CD1c-positive myeloid dendritic cell (primary cell): ENCODE measurements at regions not wholly inside any gene's neighbourhood (a gene's known extent, or its start where the extent isn't known, plus 50 kb on each side); places are given as distances from the start of the nearest gene placed in this dataset.
"Not testable (repeated sequence)": the region's sequence is repeated elsewhere in the genome, so short reads cannot be mapped to it uniquely, and the experiment has no call there.

Experiments used
- DNase-seq: peaks from one replicate; pipeline ENCODE4 v3.0.0-alpha.2; 2016; ENCODE audit errors: extremely low spot score

DNA sequence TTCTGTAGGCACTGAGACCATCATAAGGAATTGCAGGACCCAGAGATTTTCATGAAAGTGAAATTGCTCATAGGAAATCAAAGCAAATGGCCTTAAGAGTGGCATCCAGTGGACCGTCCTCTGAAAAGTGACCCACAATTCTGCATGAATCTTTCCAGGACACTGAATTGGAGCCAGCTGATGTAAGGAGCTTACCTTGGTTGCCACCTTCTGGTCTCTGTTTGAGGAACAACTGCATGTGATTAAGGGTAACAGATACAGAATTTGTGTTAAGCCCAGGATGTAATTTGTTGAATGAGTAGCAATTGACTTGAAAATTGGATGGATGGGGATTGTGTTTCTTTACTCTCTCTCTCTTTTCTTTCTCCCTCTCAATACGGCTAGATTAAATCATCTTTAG is 49.9 kb upstream of the GAS1 start:
- no peak for DNase-seq

GRCh38 chr9:86997951-86998350 is 50.6 kb upstream of the GAS1 start:
- DNase-seq, result no peak

- DNase-seq, result no peak
These were observed 55.2 kb upstream of the GAS1 start for GRCh38 chr9:87002517-87002916.

DNA sequence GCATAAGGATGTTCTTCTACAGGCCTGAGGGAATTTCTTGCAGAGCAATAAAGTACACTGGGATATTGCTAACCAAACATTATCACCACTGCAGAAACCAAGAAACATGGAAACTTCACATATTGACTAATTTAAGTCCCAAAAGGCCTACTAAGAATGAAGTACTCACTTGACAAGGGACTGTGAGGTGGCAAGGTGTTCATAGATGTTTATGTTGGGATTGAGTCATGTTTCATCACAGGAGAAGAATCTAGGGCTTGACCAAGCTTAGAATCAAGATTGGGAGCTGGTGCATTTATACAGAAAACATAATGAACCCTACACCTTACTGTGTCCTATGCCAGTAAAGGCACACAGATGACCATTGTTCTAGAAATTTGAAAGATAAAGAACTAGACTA is 56.7 kb upstream of the GAS1 start:
- DNase-seq, result no peak

- DNase-seq, result no peak
These were observed 59.6 kb upstream of the GAS1 start for GRCh38 chr9:87006956-87007355.

GRCh38 chr9:87007711-87008366 is 60.5 kb upstream of the GAS1 start:
- no peak for DNase-seq

GRCh38 chr9:87008667-87009066 is 61.4 kb upstream of the GAS1 start:
- no peak for DNase-seq

- DNase-seq, result no peak
These were observed 63.3 kb upstream of the GAS1 start for GRCh38 chr9:87010626-87011025.

- DNase-seq, result no peak
These were observed 64.2 kb upstream of the GAS1 start for GRCh38 chr9:87011551-87011950.

GRCh38 chr9:87013490-87013889 is 66.2 kb upstream of the GAS1 start:
- no peak for DNase-seq

DNA sequence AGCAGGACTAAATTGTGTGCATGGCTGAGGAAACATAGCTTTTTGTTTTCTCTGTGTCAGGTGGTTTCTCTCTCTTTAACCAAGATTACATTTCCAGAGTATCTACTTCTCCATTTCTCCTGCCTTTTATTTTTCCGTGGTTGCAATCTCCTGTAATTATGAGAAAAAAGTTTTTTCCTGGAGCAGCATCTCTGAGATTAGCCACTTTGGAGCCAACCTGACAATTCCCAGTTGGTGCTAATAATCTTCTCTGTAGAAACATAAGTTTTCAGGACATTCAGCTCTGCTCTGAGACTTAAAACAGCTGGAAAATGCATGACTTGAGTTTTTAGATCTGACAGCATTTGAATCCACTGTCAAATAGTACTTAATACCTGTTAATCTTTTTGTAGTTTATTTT is 67.1 kb upstream of the GAS1 start:
- no peak for DNase-seq

GRCh38 chr9:87016681-87017080 is 69.4 kb upstream of the GAS1 start:
- DNase-seq, result no peak

GRCh38 chr9:87020169-87020950 is 73.1 kb upstream of the GAS1 start:
- no peak for DNase-seq

- no peak for DNase-seq
These were observed 74.9 kb upstream of the GAS1 start for GRCh38 chr9:87022178-87022577.

DNA sequence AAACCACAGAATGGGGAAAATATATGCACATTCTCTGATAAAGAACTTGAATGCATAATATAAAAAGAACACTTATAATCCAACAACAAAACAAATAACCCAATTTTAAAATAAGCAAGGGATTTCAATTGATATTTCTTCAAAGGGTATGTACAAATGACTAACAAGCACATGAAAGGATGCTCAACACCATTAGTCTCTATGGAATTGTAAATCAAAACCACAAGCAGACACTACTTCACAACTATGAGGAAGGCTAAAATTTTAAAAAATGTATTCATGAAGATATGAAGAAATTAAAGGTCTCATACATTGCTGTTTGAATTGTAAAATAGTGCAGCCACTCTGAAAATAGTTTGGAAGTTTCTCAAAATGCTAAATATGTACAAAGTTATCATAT is 78.9 kb upstream of the GAS1 start:
- DNase-seq, result no peak

- not testable (repeated sequence) for DNase-seq
These were observed 81.5 kb upstream of the GAS1 start for GRCh38 chr9:87028836-87029235.

- DNase-seq, result no peak
These were observed 82.6 kb upstream of the GAS1 start for GRCh38 chr9:87029905-87030304.

DNA sequence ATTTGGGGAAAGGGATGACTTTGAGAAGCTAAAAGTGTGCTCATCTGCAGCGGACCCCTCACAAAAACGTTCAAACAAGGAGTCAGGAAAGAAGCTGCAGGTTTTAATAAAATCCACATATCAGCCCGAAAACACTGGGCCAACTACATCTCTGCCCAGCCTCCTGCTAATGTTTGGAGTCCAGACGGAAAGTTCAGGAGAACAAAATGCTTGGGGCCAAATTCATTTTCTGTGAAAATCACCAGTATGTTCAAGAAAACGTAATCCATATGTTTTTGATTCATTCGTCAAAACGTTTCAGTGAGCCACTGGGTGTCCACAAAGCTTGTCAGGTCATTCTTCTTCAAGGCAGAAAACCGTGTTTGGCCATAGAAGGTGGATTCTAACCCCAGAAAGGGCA is 87.5 kb upstream of the GAS1 start:
- DNase-seq, result no peak

GRCh38 chr9:87035879-87036278 is 88.6 kb upstream of the GAS1 start:
- no peak for DNase-seq

DNA sequence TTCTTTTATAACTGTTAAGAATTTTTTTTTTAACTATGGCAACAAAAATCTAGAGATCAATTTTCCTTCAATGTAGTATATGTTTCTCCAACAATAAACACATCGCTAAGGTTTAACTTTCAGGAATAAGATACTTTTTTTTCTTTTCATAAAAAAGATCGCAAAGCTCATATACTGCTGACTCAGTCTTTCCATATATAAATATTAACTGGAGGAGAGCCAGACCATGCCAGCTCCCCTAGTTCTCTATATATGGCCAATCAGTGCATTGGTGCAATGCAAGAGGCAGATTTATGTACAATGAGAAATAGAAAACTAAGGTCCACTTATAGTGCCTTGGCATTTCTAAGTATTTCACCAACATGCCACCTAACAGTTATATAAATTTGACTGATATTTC is 89.2 kb upstream of the GAS1 start:
- DNase-seq, result no peak

DNA sequence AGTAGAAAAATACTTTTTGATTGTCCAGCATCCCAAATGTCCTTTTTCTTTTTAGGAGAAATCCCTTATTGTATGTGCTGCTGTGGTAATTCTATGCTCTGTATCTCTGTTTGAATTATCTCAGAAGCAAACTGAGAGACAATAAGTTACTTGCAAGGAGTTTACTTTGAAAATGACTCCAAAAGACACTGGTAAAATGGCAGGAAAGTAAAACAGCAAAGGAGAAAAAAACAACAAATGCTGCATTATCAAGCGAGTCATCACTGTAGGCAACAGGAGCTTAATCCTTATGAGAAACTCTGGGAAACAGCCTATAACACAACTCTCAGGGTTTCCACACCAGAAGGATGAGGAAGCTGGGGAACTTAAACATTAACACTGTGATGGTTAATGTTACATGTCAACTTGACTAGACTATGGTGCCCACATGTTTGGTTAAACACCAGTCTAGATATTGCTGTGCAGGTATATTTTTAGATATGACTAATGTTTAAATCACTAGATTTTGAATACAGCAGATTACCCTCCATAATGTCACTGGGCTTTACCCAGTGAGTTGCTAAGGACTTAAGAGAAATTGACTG is 92.6 kb upstream of the GAS1 start:
- no peak for DNase-seq

DNA sequence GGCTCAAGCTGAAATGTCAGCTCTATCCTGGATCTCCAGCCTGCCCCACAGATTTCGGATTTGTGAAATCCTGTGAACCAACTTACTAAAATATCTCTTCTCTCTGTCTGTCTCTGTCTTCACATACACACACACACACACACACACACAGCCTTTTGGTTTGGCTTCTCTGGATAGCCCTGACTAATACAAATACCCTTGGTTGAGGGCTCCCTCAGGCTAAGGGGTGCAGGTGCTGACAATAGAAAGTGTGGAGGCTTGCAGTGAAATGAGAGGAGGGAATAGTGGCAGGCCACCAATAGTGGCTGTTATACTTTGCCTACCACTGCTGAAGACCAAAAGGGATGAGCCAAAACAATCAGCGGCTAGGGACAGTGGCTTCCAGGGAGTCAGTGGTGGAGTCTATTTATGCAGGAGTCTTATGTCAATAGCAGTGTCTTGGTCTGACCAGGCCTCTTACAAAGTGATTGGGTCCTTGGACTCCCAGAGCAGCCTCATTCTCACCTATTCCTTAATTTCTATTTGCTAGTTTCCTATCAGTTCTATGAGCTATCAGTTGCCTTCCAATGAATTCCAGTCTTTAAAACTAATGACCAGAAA is 93.2 kb upstream of the GAS1 start:
- DNase-seq, result no peak
